RPMI7951 (cell line): ENCODE measurements at regions not wholly inside any gene's neighbourhood (a gene's known extent, or its start where the extent isn't known, plus 50 kb on each side); places are given as distances from the start of the nearest gene placed in this dataset.
"Not testable (repeated sequence)": the region's sequence is repeated elsewhere in the genome, so short reads cannot be mapped to it uniquely, and the experiment has no call there.

Experiments
- DNase-seq: peaks from one replicate; pipeline ENCODE4 v3.0.0-alpha.2; 2012; ENCODE audit warnings: low read depth

GRCh38 chr11:116667318-116667717, 105.5 kb downstream of the BUD13 start:
- not testable (repeated sequence) for DNase-seq

- not testable (repeated sequence) for DNase-seq
Measured at GRCh38 chr11:116666673-116667249, 106.0 kb downstream of the BUD13 start.

GRCh38 chr11:116665523-116665922, 107.3 kb downstream of the BUD13 start:
- DNase-seq: no peak

GRCh38 chr11:116661056-116661455, 111.7 kb downstream of the BUD13 start:
- DNase-seq: no peak

GRCh38 chr11:116660011-116660410, 112.8 kb downstream of the BUD13 start:
- DNase-seq: no peak

- no peak for DNase-seq
Measured at GRCh38 chr11:116658876-116659535, 113.8 kb downstream of the BUD13 start.

- DNase-seq: peak; percentile 7
Measured at GRCh38 chr11:116657842-116658825, 114.7 kb downstream of the BUD13 start.

GRCh38 chr11:116656011-116656410, 116.8 kb downstream of the BUD13 start:
- DNase-seq: no peak

GRCh38 chr11:116654526-116654925, 118.3 kb downstream of the BUD13 start:
- DNase-seq: no peak

- DNase-seq: no peak
Measured at GRCh38 chr11:116653206-116653605, 119.6 kb downstream of the BUD13 start.

GRCh38 chr11:116651737-116652237, 121.0 kb downstream of the BUD13 start:
- no peak for DNase-seq

GRCh38 chr11:116651098-116651736, 121.6 kb downstream of the BUD13 start:
- no peak for DNase-seq

- DNase-seq: no peak
Measured at GRCh38 chr11:116650052-116650451, 122.7 kb downstream of the BUD13 start.

- no peak for DNase-seq
Measured at GRCh38 chr11:116649268-116649667, 123.5 kb downstream of the BUD13 start.

GRCh38 chr11:116648247-116649174, 124.3 kb downstream of the BUD13 start:
- no peak for DNase-seq

GRCh38 chr11:116647305-116648080, 125.3 kb downstream of the BUD13 start:
- no peak for DNase-seq

GRCh38 chr11:116646191-116646590, 126.6 kb downstream of the BUD13 start:
- DNase-seq: no peak

GRCh38 chr11:116644941-116645305, 127.9 kb downstream of the BUD13 start:
- no peak for DNase-seq

- DNase-seq: no peak
Measured at GRCh38 chr11:116644201-116644940, 128.4 kb downstream of the BUD13 start.
